ENCODE measurements at regions not wholly inside any gene's neighbourhood (a gene's known extent, or its start where the extent isn't known, plus 50 kb on each side); places are given as distances from the start of the nearest gene placed in this dataset.
"Not testable (repeated sequence)": the region's sequence is repeated elsewhere in the genome, so short reads cannot be mapped to it uniquely, and the experiment has no call there.

GRCh38 chr4:116058129-116058528 lies 944.7 kb upstream of the NDST4 start:
- no peak for DNase-seq (ENCODE audit: low read depth in 4 of 4, low spot score in 3 of 4)

- no peak for DNase-seq (ENCODE audit: low read depth in 4 of 4, low spot score in 3 of 4)
Observed at GRCh38 chr4:116055857-116056827, 942.7 kb upstream of the NDST4 start.

- no peak for DNase-seq (ENCODE audit: low read depth in 4 of 4, low spot score in 3 of 4)
Observed at GRCh38 chr4:116027311-116027710, 913.9 kb upstream of the NDST4 start.

GRCh38 chr4:116024954-116025708 lies 911.7 kb upstream of the NDST4 start:
- DNase-seq (ENCODE audit: low read depth in 4 of 4, low spot score in 3 of 4) = no peak

GRCh38 chr4:116023049-116023448 lies 909.6 kb upstream of the NDST4 start:
- no peak for DNase-seq (ENCODE audit: low read depth in 4 of 4, low spot score in 3 of 4)

GRCh38 chr4:116020141-116020722 lies 906.8 kb upstream of the NDST4 start:
- DNase-seq (ENCODE audit: low read depth in 4 of 4, low spot score in 3 of 4) = no peak

- no peak for DNase-seq (ENCODE audit: low read depth in 4 of 4, low spot score in 3 of 4)
Observed at GRCh38 chr4:116018831-116019230, 905.4 kb upstream of the NDST4 start.

- DNase-seq (ENCODE audit: low read depth in 4 of 4, low spot score in 3 of 4) = no peak
Observed at GRCh38 chr4:116016201-116016600, 902.8 kb upstream of the NDST4 start.

- no peak for DNase-seq (ENCODE audit: low read depth in 4 of 4, low spot score in 3 of 4)
Observed at GRCh38 chr4:116015549-116015948, 902.1 kb upstream of the NDST4 start.

- no peak for DNase-seq (ENCODE audit: low read depth in 4 of 4, low spot score in 3 of 4)
Observed at GRCh38 chr4:116015062-116015461, 901.6 kb upstream of the NDST4 start.

- DNase-seq (ENCODE audit: low read depth in 4 of 4, low spot score in 3 of 4) = no peak
Observed at GRCh38 chr4:116010923-116011322, 897.5 kb upstream of the NDST4 start.

GRCh38 chr4:116005806-116006088 lies 892.3 kb upstream of the NDST4 start:
- DNase-seq (ENCODE audit: low read depth in 4 of 4, low spot score in 3 of 4) = no peak

- no peak for DNase-seq (ENCODE audit: low read depth in 4 of 4, low spot score in 3 of 4)
Observed at GRCh38 chr4:116005037-116005805, 891.8 kb upstream of the NDST4 start.

- no peak for DNase-seq (ENCODE audit: low read depth in 4 of 4, low spot score in 3 of 4)
Observed at GRCh38 chr4:116001291-116001690, 887.9 kb upstream of the NDST4 start.

GRCh38 chr4:115986573-115986972 lies 873.2 kb upstream of the NDST4 start:
- no peak for DNase-seq (ENCODE audit: low read depth in 4 of 4, low spot score in 3 of 4)

- DNase-seq (ENCODE audit: low read depth in 4 of 4, low spot score in 3 of 4) = not testable (repeated sequence)
Observed at GRCh38 chr4:115975421-115976001, 862.1 kb upstream of the NDST4 start.

- no peak for DNase-seq (ENCODE audit: low read depth in 4 of 4, low spot score in 3 of 4)
Observed at GRCh38 chr4:115973768-115974167, 860.3 kb upstream of the NDST4 start.

GRCh38 chr4:115972967-115973366 lies 859.5 kb upstream of the NDST4 start:
- DNase-seq (ENCODE audit: low read depth in 4 of 4, low spot score in 3 of 4) = no peak

GRCh38 chr4:115970859-115971258 lies 857.4 kb upstream of the NDST4 start:
- no peak for DNase-seq (ENCODE audit: low read depth in 4 of 4, low spot score in 3 of 4)

- no peak for DNase-seq (ENCODE audit: low read depth in 4 of 4, low spot score in 3 of 4)
Observed at GRCh38 chr4:115969756-115970155, 856.3 kb upstream of the NDST4 start.

Data from left renal pelvis (tissue), 4 donors.